Large intestine (tissue), 3 donors: ENCODE measurements at regions not wholly inside any gene's neighbourhood (a gene's known extent, or its start where the extent isn't known, plus 50 kb on each side); places are given as distances from the start of the nearest gene placed in this dataset.

Experiments used
- DNase-seq, 2 donors: peaks; one replicate each; pipeline versions ENCODE4 v3.0.0 to v3.0.0-alpha.2; 2013
- H3K27ac ChIP-seq: one replicate; pipeline ENCODE4 v1.5.1; 2013; ENCODE audit warnings: low read length
- H3K27me3 ChIP-seq: 2 replicates; pipeline ENCODE4 v1.6.1; 2013; ENCODE audit warnings: low read length; ENCODE audit not compliant: control insufficient read depth, insufficient read depth
- H3K36me3 ChIP-seq: 2 replicates; pipeline ENCODE4 v1.6.1; 2013; ENCODE audit warnings: low read length; ENCODE audit not compliant: control insufficient read depth, insufficient read depth
- H3K4me1 ChIP-seq: one replicate; pipeline ENCODE4 v1.6.1; 2013; ENCODE audit warnings: low read length; ENCODE audit not compliant: control insufficient read depth, insufficient read depth
- H3K4me3 ChIP-seq: one replicate; pipeline ENCODE4 v1.5.1; 2013; ENCODE audit warnings: low read length
- H3K9me3 ChIP-seq: one replicate; pipeline ENCODE4 v1.6.1; 2013; ENCODE audit warnings: mild to moderate bottlenecking, low read depth, low read length, moderate library complexity; ENCODE audit not compliant: control insufficient read depth
- WGBS: methylation state at CpG from one replicate; pipeline ENCODE4 v1.1.5; 2013; ENCODE audit warnings: low lambda C conversion rate; ENCODE audit not compliant: insufficient coverage; 5-methylcytosine and 5-hydroxymethylcytosine counted together

DNA sequence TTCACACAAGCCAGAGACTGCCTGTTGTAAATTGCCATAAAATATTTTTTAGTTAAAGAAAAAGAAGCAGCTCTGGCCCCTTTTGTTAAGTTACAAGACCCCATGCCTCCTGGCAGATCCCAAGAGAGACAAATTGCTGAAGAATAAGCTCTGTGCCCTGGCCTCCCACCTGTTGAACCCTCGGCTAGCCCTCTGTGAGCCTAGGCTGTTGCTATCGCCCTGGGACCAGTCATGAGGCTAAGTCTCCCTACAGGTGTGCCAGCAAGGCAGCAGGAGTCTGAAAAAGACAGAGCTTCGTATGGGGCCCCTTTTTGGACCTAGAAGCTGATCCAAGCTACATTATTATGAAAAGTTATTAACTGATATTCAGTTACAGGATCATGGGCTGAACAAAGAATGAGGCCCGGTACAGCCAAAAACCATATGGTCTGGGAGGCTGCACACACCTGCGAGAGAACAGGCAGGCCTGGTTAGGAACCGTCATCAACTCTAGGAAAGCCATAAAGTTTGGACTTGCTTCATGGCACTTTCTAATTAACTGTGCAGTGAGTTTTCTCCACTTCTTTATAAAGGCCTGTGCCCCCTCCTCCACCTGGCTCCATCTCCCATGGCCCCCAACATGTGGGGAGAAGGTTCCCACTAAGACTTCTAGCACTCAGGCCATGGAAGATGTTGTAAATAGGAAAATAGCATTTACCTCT lies 384.7 kb downstream of the ENC1 start:
- H3K36me3 ChIP-seq = no peaks in the 10 kb centered on the region
- H3K27me3 ChIP-seq = no peaks in the 10 kb centered on the region
- no peak overlapping the region for H3K27ac ChIP-seq
- 90% methylated on average over 2 of the region's 6 CpGs for WGBS
- peaks cover 26% of the 10 kb centered on the region for H3K4me1 ChIP-seq
- no peak for DNase-seq
- H3K4me3 ChIP-seq = no peak overlapping the region
- H3K9me3 ChIP-seq = no peaks in the 10 kb centered on the region

DNA sequence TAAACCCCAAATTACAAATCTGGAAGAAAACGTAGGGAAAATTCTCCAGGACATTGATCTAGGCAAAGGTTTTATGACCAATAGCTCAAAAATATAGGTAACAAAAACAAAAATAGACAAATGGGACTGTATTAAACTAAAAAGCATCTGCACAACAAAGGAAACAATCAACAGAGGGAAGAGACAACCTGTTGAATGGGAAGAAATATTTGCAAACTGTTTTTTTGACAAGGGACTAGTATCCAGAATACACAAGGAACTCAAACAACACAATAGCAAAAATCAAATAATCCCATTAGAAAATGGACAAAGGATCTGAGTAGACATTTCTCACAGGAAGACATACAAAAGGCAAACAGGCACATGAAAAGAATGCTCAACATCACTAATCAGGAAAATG lies 386.3 kb downstream of the ENC1 start:
- Histone ChIP-seq H3K4me3 (no peak overlapping the region), H3K27me3 (no peaks in the 10 kb centered on the region), H3K27ac (no peak overlapping the region), H3K36me3 (no peaks in the 10 kb centered on the region), H3K9me3 (no peaks in the 10 kb centered on the region), H3K4me1 (peaks cover 26% of the 10 kb centered on the region)
- WGBS = no CpG with 5 or more reads among the region's 1 CpG
- DNase-seq = no peak

DNA sequence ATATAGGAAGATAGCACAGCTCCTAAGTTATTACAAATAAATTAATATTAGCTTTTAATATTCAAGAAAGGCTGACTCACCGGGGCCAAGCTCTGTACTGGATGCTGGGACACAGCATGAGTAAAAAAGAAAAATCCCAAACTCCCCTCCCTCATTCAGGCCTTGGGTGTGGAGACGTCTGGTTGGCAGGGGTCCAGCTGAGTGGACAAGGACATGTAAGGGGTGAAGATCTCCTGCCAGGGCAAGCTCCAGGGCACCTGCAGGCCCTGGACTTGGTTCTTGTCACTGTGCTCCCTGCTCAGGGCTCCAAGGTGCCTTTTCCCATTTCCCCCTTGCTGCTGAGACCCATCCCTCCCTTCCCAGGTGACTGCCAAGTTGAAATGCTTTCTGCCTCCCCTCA lies 388.5 kb downstream of the ENC1 start:
- no CpG with 5 or more reads among the region's 2 CpGs for WGBS
- no peaks in the 10 kb centered on the region for H3K27me3 ChIP-seq
- no peak overlapping the region for H3K27ac ChIP-seq
- peaks cover 8% of the 10 kb centered on the region for H3K4me1 ChIP-seq
- no peak overlapping the region for H3K4me3 ChIP-seq
- no peak for DNase-seq
- no peaks in the 10 kb centered on the region for H3K36me3 ChIP-seq
- H3K9me3 ChIP-seq = no peaks in the 10 kb centered on the region

DNA sequence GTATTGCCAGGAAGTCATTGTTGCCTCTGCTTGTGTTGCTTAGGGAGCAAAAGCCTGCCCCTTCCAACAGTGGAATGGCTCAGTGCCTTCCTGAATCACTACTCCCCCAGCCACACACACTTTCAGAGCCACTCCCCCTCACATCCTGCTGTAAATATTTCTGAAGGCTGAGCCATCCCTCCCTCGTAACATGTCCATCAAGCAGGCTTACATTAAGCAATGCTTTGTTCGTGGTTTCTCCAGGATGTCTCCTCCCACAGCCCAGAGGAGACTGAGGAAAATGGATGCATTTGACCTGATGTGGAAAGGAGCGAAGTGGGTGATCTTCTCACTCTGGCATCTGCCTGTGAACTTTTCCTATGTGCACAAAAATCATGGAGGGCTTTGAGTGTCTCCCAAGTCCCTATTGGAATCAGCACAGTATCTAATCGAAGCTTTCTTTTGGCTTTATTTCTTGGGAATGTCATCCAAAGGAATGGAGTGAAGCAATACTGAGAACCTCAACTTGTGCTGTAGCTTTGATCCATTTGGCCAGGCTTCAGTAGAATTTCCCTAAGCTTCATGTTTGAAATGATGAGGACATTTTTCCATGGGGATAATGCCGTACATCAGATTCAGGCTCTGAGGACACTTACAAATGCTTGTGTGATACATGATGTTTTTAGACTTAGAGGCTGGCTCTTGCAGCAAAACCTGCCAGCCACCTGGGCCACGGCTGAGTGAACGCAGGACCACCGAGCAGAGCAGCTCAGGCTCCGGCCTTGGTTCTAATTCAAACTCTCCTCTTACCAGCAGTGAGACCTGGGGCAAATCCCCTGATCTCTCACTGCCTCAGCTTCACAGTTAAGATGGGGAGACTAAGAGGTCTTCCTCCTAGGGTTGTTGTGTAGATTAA lies 389.1 kb downstream of the ENC1 start:
- Histone ChIP-seq H3K9me3 (no peaks in the 10 kb centered on the region), H3K27me3 (no peaks in the 10 kb centered on the region), H3K4me3 (no peak overlapping the region), H3K27ac (peak overlapping the region; percentile 6), H3K36me3 (no peaks in the 10 kb centered on the region), H3K4me1 (peaks cover 3% of the 10 kb centered on the region)
- WGBS = no CpG with 5 or more reads among the region's 9 CpGs
- DNase-seq = peak; percentile 57 to 76

DNA sequence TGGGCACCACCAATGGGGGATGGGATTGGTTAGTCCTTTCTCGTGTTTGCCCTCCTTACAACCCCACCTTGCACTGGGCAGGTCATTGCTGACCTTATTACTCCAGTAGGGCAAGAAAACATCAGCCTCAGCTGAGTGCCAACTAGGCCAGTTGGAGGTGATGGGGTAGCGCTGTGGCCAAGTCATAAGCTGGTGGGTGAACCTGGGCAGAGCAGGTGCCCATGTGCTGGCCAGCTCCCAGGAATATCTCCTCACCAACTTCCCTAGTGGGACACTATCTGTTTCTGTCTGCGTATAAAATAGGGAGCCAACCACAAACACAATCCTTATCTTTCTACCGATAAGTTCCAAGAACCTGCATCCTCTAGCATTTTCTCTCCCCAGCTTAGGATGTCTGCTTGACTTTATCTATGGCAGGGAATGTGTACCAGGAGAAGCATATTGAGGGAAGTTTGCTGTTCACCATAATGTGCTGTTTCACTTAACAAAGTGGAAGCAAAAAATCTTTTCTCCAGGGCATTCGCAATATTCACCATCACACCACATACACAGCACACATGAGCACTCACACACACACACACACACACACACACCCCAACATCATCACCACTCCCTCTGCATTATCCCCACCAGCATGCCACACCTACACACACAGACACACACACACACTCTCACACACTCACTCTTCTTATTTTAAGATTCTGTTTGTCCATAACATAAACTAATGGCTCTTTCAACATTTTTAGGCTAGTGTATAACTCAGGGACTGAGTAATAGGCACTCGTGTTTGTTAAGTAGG lies 390.0 kb downstream of the ENC1 start:
- H3K36me3 ChIP-seq = no peaks in the 10 kb centered on the region
- H3K9me3 ChIP-seq = no peaks in the 10 kb centered on the region
- no peaks in the 10 kb centered on the region for H3K27me3 ChIP-seq
- H3K4me1 ChIP-seq = no peaks in the 10 kb centered on the region
- peak overlapping the region; percentile 6 for H3K27ac ChIP-seq
- WGBS = 60% methylated on average over 1 of the region's 6 CpGs
- H3K4me3 ChIP-seq = no peak overlapping the region
- peak in 1 of 2 donors; percentile 19 for DNase-seq

DNA sequence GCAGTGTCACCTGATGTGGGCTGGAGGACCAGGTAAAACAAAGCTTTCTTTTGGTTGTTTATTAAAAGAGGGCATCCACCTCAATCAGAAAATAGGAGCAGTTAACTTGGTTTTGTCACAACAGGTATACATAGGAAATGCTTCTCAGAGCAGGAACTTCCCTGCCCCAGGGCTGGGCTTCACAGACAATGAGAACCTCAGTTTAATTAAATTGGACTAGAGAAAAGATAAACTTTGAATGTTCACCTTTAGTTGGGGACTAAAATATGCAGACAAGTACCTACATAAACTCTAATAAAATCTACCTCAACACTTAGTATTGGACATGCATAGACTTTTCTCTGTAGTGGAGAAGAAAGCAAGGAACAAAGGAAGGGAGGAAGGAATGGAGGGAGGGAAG lies 392.0 kb downstream of the ENC1 start:
- Histone ChIP-seq H3K4me3 (no peak overlapping the region), H3K9me3 (no peaks in the 10 kb centered on the region)
- DNase-seq = no peak

DNA sequence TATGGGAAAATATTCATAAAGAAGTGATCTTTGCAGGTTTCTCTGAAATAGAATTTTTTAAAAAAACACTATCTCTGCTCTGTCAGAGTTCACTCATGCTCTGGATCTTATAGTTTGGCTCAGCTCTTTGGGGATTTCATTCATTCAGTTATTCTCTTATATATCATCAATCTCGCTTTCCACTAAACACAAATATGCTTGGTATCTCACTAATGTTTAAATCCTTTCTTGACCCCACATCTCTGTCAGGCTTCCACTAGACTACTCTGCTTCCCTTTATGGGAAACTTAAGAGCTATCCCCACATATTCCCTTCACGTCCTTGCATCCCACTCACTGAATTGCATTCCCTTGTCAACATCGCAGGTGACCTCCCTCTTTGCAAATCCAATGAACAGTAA lies 396.1 kb downstream of the ENC1 start:
- WGBS = 100% methylated on average over 3 of the region's 3 CpGs
- no peaks in the 10 kb centered on the region for H3K27me3 ChIP-seq

More for the DNA sequence above, 392.0 kb downstream of the ENC1 start:
- Histone ChIP-seq H3K27ac (no peak overlapping the region), H3K27me3 (no peaks in the 10 kb centered on the region), H3K36me3 (no peaks in the 10 kb centered on the region), H3K4me1 (no peaks in the 10 kb centered on the region)

DNA sequence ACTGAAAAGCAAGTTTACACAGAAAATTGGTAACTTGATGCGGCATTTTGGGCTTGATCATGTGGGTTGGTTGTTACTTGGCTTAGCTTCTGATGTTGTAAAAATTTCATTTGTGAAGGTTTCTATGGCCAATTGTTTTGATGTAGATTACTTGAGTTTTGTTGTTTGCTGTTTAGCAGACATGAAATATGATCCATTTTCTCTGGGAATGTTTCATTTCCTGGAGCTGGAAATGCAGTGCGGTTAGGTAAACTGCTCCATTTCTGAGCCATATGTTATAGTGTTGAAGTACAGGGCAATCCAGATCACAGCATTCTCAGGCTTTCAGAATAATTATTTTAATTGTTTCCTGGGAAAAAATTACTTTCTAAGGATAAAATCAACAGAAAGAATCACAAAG lies 396.9 kb downstream of the ENC1 start:
- WGBS = 100% methylated on average over 1 of the region's 2 CpGs
- Histone ChIP-seq H3K9me3 (no peaks in the 10 kb centered on the region), H3K4me1 (peaks cover 8% of the 10 kb centered on the region), H3K4me3 (no peak overlapping the region), H3K27me3 (no peaks in the 10 kb centered on the region), H3K36me3 (no peaks in the 10 kb centered on the region), H3K27ac (no peak overlapping the region)
- no peak for DNase-seq

More for the DNA sequence above, 396.1 kb downstream of the ENC1 start:
- no peaks in the 10 kb centered on the region for H3K9me3 ChIP-seq
- no peak overlapping the region for H3K27ac ChIP-seq
- H3K36me3 ChIP-seq = no peaks in the 10 kb centered on the region
- H3K4me1 ChIP-seq = peaks cover 8% of the 10 kb centered on the region
- no peak for DNase-seq
- no peak overlapping the region for H3K4me3 ChIP-seq

DNA sequence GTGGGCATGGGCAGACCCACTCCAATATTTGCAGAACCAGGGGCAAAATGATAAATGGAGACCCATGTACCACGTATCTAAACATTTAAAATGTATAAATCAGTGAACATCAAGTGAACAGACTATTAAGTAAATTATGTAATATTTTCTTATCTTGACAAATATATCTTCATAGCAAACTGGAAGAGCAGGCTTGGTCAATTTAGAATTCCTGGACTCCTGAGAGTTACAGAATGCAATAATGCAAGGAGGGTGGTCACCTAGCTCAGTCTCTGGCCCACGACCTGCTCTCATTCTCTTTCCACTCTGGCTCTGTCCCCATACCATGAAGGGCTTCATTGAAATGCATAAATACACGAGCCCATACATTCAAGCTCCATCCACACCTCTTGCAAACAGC lies 398.0 kb downstream of the ENC1 start:
- Histone ChIP-seq H3K27me3 (no peaks in the 10 kb centered on the region), H3K4me3 (no peak overlapping the region), H3K36me3 (no peaks in the 10 kb centered on the region), H3K9me3 (no peaks in the 10 kb centered on the region), H3K27ac (no peak overlapping the region), H3K4me1 (peaks cover 8% of the 10 kb centered on the region)
- no CpG with 5 or more reads among the region's 3 CpGs for WGBS
- DNase-seq = no peak

DNA sequence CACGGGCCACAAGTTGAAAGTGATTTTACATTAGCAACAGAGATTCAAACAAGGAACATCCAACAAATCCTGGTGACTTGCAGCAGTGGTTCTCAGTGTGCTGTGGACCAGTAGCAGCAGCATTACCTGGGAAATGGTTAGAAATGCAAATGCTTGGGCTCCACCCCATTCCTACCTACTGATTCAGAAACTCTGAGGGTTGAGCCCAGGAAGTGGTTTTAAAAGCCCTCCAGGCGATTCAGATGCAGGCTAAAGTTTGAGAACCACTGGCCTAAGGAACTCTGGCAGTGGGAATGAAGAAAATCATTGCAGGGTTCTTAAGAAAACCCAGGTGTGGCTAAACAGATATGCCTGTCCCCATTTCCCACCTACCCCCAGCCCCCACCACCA lies 398.8 kb downstream of the ENC1 start:
- H3K27ac ChIP-seq = no peak overlapping the region
- H3K9me3 ChIP-seq = no peaks in the 10 kb centered on the region
- H3K4me1 ChIP-seq = peaks cover 8% of the 10 kb centered on the region
- no CpG with 5 or more reads among the region's 2 CpGs for WGBS
- H3K4me3 ChIP-seq = no peak overlapping the region
- no peaks in the 10 kb centered on the region for H3K27me3 ChIP-seq
- peak in 1 of 2 donors; percentile 11 for DNase-seq
- H3K36me3 ChIP-seq = no peaks in the 10 kb centered on the region
